ENCODE measurements at regions not wholly inside any gene's neighbourhood (a gene's known extent, or its start where the extent isn't known, plus 50 kb on each side); places are given as distances from the start of the nearest gene placed in this dataset.

DNA sequence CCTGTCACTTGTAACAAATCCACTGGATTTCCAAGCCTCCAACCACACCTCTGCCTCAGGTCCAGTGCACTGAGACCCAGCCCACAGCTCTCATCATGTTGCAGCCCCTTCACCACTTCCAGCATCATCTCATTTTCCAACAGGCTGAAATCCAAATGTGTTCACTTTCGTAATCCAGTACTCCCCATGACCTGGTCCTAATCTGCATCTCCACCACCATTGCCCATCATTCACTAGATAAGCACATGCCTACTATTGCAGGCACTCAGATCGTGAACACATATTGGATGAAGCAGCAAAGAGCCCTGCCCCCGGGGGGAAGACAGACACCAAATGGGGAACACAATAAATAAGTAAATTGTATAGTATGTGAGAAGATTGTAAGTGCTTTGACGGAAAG is 76.1 kb upstream of the INSIG1 start:
- in situ Hi-C loops (cut with HindIII; ENCODE audit: low pct_unique_long_range_greater_than_20kb, low sequenced_read_pairs): no loop called here
- DNase-seq (ENCODE audit: low read depth, low spot score): no peak

DNA sequence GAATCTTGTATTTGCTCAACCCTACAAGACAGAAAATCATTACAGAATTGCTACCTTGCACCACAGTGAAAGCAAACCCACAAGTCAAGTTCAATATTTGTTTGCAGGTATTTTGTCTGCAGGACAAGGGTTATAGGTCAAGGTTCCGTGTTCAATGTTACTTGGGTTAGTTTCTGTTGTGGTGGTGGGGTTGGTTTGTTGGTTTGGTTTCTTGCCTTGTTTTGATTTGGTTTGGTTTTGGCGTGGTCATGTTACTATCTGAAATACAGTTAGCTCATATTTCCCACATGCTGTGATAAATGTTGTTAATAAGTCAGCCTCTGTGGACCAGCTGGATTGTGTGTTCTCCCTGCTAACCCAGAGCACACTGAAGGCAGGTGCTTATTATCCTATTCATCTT is 75.6 kb upstream of the INSIG1 start:
- in situ Hi-C loops (cut with HindIII; ENCODE audit: low pct_unique_long_range_greater_than_20kb, low sequenced_read_pairs): no loop called here

DNA sequence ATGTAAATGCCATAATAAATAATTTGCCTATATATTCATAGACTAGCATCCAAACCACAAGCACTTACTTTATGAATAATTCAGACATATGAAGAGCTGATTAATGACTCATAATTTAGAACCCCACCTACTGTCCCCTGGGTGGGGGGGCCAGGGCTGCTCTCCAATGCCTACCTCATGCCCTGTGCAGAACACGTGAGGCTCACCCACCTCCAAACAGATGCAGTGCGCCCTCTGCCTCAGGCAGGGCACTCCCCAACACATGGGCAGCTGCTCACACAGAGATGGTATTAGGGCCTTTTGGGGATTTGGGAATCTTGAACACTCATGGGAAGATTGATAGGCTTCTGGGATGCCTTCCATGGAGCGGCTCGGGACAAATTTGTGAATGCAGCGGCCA is 75.1 kb upstream of the INSIG1 start:
- in situ Hi-C loops (cut with HindIII; ENCODE audit: low pct_unique_long_range_greater_than_20kb, low sequenced_read_pairs): no loop called here
- no peak for DNase-seq (ENCODE audit: low read depth, low spot score)

More for the DNA sequence above, 75.6 kb upstream of the INSIG1 start:
- DNase-seq (ENCODE audit: low read depth, low spot score): no peak

DNA sequence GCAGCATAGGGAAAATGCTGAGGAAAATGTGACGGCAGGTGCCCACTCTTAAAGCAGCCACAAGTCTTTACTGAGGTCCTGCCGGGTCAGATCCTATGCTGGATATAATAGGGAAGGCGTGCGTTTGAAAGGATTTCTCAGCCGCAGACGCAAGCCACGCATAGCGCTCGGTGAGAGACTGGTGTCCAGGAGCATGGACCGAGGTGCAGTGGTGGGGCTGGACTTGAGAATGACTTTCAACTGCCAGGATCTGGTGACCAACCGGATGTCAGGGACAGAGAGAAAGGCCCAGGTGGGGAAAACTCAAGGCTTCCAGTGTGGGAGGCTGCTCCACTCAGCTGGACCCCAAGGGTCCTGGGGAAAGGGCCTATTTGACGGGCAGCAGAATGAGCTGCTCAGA is 74.7 kb upstream of the INSIG1 start:
- in situ Hi-C loops (cut with HindIII; ENCODE audit: low pct_unique_long_range_greater_than_20kb, low sequenced_read_pairs): no loop called here
- DNase-seq (ENCODE audit: low read depth, low spot score): no peak

DNA sequence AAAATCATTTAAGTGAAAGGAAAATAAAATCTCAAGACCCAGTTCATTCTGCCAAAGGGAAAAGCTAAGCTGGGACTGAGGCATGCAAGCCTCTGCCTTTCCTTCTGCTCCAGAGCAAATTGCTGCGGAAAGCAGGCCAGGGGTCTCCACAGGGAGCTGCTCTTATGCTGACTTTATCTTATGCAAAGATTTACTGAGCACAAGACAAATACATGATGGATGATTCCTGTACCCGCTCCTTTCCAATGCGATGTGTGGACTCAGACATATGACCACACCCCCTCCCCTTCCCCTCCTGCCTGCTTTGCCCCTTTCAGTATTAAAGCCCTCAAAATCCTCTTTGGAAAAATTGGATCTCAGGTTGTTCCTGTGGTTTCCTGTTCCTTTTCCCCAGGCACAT is 74.2 kb upstream of the INSIG1 start:
- no peak for DNase-seq (ENCODE audit: low read depth, low spot score)
- in situ Hi-C loops (cut with HindIII; ENCODE audit: low pct_unique_long_range_greater_than_20kb, low sequenced_read_pairs): no loop called here

DNA sequence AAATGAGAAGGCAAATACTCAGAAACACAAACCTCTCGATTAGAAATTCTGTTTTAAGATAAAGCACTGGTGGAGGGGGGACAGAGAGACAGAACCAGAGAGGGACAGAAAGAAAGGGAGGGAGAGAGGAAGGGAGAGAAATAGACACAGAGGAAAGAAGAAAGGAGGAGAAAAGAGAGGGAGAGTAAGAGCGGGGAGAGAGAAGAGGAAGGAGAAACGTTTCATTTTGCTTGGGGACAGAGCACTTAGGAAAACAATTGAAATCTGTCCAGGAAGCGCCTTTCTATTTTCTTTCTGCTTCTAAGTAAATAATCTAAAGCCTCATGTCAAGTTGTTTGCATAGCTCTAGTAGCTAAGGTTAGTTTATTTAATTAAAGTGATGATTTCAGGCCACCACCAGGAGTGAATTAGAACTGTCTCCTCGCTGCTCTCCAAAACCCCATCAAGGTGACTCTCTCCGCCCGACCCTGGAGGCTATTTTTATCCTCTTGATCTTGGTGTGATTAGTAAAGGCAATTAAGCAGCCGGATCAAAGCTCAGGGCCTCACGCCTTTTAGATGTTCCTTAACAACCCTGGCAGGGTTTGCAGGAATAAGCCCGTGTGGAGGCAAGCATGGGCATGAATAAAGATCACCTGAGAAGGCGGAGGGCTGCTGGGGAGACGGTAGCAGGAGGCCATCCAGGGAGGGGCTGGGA is 73.4 kb upstream of the INSIG1 start:
- in situ Hi-C loops (cut with HindIII; ENCODE audit: low pct_unique_long_range_greater_than_20kb, low sequenced_read_pairs): no loop called here
- DNase-seq (ENCODE audit: low read depth, low spot score): no peak

DNA sequence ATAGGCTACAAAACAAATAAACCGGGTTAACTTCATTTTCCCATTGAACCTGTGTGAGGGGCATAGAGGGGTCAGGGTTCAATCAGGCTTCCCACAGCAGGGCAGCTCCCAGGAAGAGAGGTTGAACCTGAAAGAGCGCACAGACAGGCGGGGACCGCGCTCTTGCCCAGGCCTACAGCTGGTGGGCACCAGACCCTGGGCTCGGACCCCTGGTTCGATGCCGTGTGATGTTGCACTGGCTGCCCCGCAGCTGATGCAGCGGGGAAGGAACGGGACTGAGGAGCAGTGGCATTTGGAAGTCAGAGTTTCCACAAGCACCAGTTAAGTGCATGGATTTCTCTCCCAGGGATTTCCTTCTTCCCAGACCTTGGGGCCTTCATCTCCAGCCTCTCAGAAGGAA is 72.6 kb upstream of the INSIG1 start:
- in situ Hi-C loops (cut with HindIII; ENCODE audit: low pct_unique_long_range_greater_than_20kb, low sequenced_read_pairs): no loop called here
- DNase-seq (ENCODE audit: low read depth, low spot score): no peak

DNA sequence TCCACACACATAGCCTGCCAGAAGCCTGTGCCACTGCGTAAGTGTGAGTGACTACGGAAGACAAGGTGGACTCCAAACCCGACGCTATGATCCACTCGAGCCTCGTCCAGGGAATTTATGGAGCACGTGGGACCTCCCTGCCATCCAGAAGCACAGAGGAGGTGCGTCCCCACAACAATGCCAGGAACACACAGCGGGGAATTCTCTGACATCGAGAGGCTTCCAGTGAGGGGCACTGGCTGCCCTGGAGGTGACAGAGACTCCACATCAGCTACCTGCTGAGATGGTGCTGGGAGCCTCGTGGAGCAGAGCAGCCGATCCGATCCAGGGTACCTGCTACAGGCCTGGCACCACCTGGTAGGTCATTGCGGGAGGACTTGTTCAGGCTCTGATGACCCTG is 72.2 kb upstream of the INSIG1 start:
- no peak for DNase-seq (ENCODE audit: low read depth, low spot score)
- in situ Hi-C loops (cut with HindIII; ENCODE audit: low pct_unique_long_range_greater_than_20kb, low sequenced_read_pairs): no loop called here

DNA sequence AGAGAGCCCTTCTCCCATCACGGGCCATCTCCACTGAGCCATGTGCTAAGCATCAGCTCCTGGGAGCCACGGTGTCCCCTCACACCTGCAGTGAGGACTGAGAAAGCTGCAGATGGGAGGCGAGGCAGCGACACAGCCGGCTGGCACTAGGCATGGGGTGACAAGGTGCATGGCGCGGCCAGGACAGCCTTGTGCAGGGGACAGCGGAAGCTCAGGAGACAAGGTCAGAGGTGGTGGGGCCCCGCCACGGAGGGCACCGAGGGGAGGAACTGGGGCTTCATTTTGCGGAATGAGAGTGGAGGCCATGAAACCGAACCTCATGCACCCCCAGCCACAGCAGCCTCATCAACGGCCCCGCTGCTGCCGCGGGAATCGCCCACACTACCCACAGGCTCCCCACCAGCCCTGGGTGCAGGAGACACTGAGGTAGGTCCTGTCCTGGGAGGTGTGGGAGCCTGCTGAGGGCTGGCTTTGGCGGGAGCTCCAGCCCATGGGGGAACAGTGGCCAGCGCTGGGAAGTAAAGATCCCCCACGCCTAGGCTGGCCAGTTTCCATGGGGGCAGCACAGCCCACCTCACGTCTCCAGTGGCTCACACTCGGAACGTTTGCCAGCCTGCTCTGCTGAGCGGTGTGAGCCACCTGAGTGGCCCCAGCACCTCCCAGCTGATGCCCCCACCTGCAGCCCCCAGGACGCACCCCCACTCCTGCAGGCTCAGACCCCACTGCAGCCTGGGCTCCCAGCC is 71.2 kb upstream of the INSIG1 start:
- in situ Hi-C loops (cut with HindIII; ENCODE audit: low pct_unique_long_range_greater_than_20kb, low sequenced_read_pairs): no loop called here
- no peak for DNase-seq (ENCODE audit: low read depth, low spot score)

DNA sequence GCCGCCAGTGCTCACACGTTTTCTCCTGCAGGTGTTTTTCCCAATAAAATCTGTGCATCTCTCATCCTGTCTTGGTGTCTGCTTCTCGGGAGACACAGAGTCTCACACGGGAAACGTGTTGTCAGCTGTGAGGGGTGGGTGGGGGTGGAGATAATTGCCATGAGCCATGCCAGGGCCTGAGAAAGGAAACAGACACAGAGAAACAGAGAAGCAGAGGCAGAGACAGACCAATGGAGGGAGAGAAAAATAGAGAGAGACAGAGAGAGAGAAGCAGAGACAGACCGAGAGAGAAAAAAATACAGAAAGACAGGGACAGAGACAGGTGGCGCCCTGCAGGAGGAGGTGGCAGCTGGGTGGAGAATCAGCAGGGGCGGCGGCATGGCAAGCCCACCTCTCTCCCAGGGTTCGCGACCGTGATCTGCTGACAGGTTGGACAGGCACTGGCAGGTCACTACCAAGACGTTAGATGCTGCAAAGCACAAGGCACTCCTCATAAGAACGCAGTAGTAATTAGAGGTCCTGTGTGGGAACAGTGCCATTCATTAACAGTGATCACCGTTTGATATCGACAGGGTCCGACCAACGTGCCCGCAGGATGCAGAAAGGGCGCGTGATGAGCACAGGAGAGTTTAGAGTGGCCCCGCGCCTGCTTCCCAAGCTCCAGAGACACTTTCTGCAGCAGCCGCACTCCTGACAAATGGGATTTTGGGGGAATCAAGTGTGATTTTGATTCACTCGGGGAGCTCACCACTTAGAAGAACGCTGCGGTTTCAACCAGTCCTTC is 70.5 kb upstream of the INSIG1 start:
- in situ Hi-C loops (cut with HindIII; ENCODE audit: low pct_unique_long_range_greater_than_20kb, low sequenced_read_pairs): no loop called here
- DNase-seq (ENCODE audit: low read depth, low spot score): no peak

DNA sequence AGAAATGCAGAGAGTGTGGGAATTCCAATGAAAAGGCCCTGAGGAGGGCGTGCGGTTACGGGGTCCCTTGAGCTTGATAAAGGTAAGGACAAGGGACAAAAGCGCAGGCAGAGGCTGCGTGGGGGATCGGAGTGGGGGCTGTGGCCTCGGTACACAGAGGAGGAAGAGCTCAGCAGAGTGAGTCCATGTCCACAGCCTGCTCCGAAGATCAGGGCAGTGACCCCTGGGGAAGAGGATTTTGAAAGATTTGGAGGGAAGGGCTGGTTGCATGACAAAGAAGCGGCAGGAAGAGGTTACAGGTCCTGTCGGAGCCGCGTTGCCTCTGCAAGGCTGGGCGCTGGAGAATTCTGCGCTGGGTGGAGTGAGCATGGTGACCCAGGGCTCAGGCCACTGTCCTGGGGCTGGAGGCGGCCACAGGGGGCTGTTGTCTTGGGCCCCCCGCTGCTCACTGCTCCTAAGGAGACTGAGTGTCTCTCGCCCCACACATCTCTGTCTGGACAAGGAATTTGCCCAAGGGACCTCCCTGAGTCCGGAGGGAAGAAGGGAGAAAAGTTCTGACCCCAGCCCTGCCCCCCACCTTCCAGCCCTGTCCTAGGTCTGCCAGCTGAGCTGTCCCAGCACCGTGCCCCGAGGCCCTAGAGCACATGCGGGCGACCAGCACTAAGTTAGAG is 69.8 kb upstream of the INSIG1 start:
- in situ Hi-C loops (cut with HindIII; ENCODE audit: low pct_unique_long_range_greater_than_20kb, low sequenced_read_pairs): no loop called here
- DNase-seq (ENCODE audit: low read depth, low spot score): no peak

DNA sequence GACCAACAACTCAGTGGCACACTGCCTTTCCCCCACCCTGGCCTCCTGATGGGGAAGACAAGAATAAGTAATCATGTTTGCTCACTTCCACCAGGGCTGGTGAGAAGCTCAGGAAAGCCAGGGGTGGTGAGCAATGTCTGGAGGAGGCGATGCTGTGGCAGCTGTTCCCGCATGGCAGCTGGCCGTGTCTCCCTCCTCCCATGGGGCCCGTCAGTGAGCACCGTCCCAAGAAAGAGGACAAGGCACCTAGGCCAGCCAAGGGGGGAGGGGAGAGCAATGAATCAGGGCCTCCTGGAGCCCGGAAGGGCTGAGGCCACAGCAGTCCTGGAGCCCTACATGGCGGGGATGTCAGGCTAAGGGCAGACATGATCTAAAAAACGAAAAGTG is 69.2 kb upstream of the INSIG1 start:
- in situ Hi-C loops (cut with HindIII; ENCODE audit: low pct_unique_long_range_greater_than_20kb, low sequenced_read_pairs): no loop called here
- DNase-seq (ENCODE audit: low read depth, low spot score): no peak

DNA sequence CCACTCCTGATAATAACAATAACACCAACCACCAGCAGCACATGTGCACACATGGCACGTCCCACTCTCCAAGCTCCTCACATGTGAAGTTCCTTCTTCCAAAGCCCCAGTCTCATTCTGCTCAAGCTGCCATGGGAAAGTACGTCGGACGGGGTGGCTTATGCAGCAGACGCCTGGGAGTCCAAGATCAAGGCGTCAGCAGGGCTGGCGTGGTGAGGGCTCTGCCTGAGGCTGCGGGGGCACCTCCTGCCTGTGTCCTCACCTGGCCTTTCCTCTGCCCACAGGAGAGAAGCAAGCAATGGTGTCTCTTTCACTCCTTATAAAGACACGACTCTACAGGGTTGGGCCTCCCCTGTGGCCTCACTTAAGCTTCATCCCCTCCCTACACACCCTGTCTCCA is 68.8 kb upstream of the INSIG1 start:
- DNase-seq (ENCODE audit: low read depth, low spot score): no peak
- in situ Hi-C loops (cut with HindIII; ENCODE audit: low pct_unique_long_range_greater_than_20kb, low sequenced_read_pairs): no loop called here

DNA sequence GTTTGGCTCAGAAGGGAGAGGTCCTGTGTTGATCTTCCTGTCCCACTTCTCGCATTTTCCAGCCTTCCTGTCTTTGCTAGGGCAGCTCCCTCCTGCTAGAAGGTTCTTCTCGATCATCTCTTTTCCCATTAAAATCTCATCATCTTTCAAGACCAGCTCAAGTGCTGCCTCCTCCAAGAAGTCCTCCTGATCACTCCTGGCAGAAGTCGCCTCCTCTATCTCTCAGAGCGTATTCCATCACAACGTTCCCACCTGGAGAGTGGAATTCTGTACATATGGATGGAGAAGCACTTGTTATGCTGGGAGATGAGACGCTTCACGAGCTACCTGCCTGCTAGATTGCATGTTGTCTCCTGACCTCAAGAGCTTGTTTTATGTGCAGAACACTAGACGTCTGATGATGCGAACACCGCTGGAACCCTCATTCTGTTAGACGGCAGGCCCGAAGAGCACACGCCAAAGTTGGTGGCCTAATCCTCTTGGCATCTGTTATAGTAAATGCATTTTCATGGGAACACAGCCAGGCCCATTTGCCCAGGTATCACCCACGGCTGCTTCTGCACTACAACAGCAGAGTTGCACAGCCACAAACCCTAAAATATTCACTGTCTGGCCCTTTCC is 68.0 kb upstream of the INSIG1 start:
- no peak for DNase-seq (ENCODE audit: low read depth, low spot score)
- in situ Hi-C loops (cut with HindIII; ENCODE audit: low pct_unique_long_range_greater_than_20kb, low sequenced_read_pairs): no loop called here

DNA sequence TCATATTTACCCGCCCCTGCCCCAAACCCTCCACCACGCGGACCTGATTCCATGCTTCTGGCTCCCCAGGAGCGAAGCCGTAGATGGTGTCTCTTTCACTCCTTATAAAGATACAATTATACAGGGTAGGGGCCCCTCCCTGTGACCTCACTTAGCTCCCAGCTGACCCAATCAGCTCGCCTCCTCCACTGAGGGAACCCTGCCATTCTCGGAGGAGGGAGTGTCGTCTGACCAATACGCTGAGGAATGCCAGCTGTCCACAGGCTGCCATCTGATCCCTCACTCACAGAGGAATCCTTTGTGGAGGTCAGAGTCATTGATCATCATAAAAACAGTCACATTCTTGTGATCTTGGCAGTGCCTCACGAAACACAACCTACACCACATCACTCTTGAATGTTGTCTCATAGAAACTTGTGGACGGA is 67.5 kb upstream of the INSIG1 start:
- DNase-seq (ENCODE audit: low read depth, low spot score): peak; percentile 96
- in situ Hi-C loops (cut with HindIII; ENCODE audit: low pct_unique_long_range_greater_than_20kb, low sequenced_read_pairs): no loop called here

DNA sequence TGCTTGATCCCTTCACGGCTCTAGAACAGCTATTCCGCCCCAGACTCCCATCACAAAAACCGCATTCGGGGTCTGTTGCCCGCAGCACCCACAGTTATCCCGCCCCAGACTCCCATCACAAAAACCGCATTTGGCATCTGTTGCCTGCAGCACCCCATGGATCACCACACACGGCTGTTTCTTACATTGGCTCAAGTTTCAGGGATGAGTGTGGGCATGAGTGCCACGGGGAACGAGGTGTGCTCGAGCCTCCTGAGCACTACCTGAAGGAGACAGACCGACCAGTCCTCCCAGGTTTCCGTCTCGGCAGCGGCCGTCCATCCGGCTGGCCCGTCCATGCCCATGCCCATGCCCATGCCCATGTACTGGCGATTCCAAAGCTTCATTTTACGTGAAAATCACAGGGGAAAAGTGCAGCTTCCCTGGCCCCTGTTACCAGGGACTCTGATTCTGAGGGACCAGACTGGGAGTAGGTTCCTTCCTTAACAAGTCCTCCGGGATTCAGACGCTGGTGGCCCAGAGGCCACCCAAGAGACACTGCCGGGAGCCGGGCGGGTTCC is 66.4 kb upstream of the INSIG1 start:
- no peak for DNase-seq (ENCODE audit: low read depth, low spot score)
- in situ Hi-C loops (cut with HindIII; ENCODE audit: low pct_unique_long_range_greater_than_20kb, low sequenced_read_pairs): no loop called here

DNA sequence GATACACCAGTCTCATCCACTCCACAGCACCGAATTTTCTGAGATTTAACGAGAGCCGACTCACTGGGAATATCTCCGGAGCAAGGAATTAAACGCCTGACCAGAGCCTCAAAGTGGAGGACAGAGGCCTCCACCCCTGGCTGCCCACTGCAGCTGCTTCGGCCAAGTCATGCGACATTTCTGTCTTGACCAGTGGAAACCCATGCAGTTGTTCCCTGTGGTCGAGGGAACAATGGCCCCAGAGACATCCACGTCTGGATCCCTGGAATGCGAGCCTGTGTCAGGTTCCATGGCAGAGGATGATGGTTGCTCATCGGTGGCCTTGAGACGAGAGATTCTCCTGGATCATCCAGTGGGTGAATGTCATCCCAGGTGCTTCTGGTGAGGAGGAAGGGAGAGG is 65.7 kb upstream of the INSIG1 start:
- in situ Hi-C loops (cut with HindIII; ENCODE audit: low pct_unique_long_range_greater_than_20kb, low sequenced_read_pairs): no loop called here
- no peak for DNase-seq (ENCODE audit: low read depth, low spot score)

DNA sequence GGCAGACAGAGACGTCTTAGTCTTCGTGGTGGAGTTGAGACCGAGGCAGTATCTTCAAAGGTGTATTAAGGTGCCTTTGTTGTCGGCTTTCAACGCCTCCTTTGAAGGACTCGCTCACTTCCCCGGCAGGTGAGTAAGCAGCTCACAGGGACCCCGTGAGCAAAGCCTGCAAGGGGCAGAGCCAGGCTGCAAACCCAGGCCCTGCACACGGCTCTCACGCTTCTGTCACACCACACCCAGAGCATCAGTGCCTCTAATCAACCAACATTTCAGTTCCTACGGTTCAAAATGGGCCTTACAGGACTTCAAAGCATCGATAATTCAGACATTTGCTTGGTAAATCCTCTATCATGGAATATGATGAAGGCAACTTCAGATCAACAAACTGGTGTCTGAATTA is 64.8 kb upstream of the INSIG1 start:
- DNase-seq (ENCODE audit: low read depth, low spot score): no peak
- in situ Hi-C loops (cut with HindIII; ENCODE audit: low pct_unique_long_range_greater_than_20kb, low sequenced_read_pairs): no loop called here
